H1 (cell line): ENCODE measurements at regions not wholly inside any gene's neighbourhood (a gene's known extent, or its start where the extent isn't known, plus 50 kb on each side); places are given as distances from the start of the nearest gene placed in this dataset.

Source experiments
- PHF8 ChIP-seq: fragments of 200-600 bp; sonication (generic); conservative IDR thresholded peaks from 2 replicates; pipeline ENCODE4 v1.7.1; 2012; ENCODE audit warnings: low read depth, mild to moderate bottlenecking, inconsistent platforms, low read length, moderate library complexity

- no peak for TF ChIP-seq PHF8
These were observed 289.7 kb downstream of the HTR1B start (continued) for GRCh38 chr6:77173472-77174074.
